ENCODE measurements at regions not wholly inside any gene's neighbourhood (a gene's known extent, or its start where the extent isn't known, plus 50 kb on each side); places are given as distances from the start of the nearest gene placed in this dataset.

GRCh38 chr2:12965540-12966269, 249.0 kb downstream of the TRIB2 start:
- no peak for DNase-seq (ENCODE audit: low read depth, low spot score)

- no peak for DNase-seq (ENCODE audit: low read depth, low spot score)
Measured at GRCh38 chr2:12967804-12968203, 251.1 kb downstream of the TRIB2 start.

- DNase-seq (ENCODE audit: low read depth, low spot score), result no peak
Measured at GRCh38 chr2:12968399-12968798, 251.7 kb downstream of the TRIB2 start.

- DNase-seq (ENCODE audit: low read depth, low spot score), result no peak
Measured at GRCh38 chr2:12970861-12971260, 254.1 kb downstream of the TRIB2 start.

- no peak for DNase-seq (ENCODE audit: low read depth, low spot score)
Measured at GRCh38 chr2:12971581-12972365, 255.0 kb downstream of the TRIB2 start.

GRCh38 chr2:12978066-12978835, 261.5 kb downstream of the TRIB2 start:
- no peak for DNase-seq (ENCODE audit: low read depth, low spot score)

- no peak for DNase-seq (ENCODE audit: low read depth, low spot score)
Measured at GRCh38 chr2:12979066-12979465, 262.3 kb downstream of the TRIB2 start.

GRCh38 chr2:12980817-12981216, 264.1 kb downstream of the TRIB2 start:
- peak; percentile 49 for DNase-seq (ENCODE audit: low read depth, low spot score)

GRCh38 chr2:12982149-12982584, 265.4 kb downstream of the TRIB2 start:
- DNase-seq (ENCODE audit: low read depth, low spot score), result no peak

GRCh38 chr2:12987246-12987645, 270.5 kb downstream of the TRIB2 start:
- no peak for DNase-seq (ENCODE audit: low read depth, low spot score)

GRCh38 chr2:12988279-12988678, 271.5 kb downstream of the TRIB2 start:
- DNase-seq (ENCODE audit: low read depth, low spot score), result no peak

- DNase-seq (ENCODE audit: low read depth, low spot score), result no peak
Measured at GRCh38 chr2:12990523-12990922, 273.8 kb downstream of the TRIB2 start.

GRCh38 chr2:12998685-12999084, 281.9 kb downstream of the TRIB2 start:
- DNase-seq (ENCODE audit: low read depth, low spot score), result no peak

- DNase-seq (ENCODE audit: low read depth, low spot score), result no peak
Measured at GRCh38 chr2:13000664-13001363, 284.1 kb downstream of the TRIB2 start.

- DNase-seq (ENCODE audit: low read depth, low spot score), result no peak
Measured at GRCh38 chr2:13001408-13001807, 284.7 kb downstream of the TRIB2 start.

GRCh38 chr2:13002536-13003331, 286.0 kb downstream of the TRIB2 start:
- no peak for DNase-seq (ENCODE audit: low read depth, low spot score)

GRCh38 chr2:13003500-13003899, 286.8 kb downstream of the TRIB2 start:
- DNase-seq (ENCODE audit: low read depth, low spot score), result no peak

- DNase-seq (ENCODE audit: low read depth, low spot score), result no peak
Measured at GRCh38 chr2:13005048-13005447, 288.3 kb downstream of the TRIB2 start.

- DNase-seq (ENCODE audit: low read depth, low spot score), result no peak
Measured at GRCh38 chr2:13005761-13006335, 289.1 kb downstream of the TRIB2 start.

- DNase-seq (ENCODE audit: low read depth, low spot score), result no peak
Measured at GRCh38 chr2:13006426-13006825, 289.7 kb downstream of the TRIB2 start.

Measured in ELF-1 (cell line).